ENCODE measurements at regions not wholly inside any gene's neighbourhood (a gene's known extent, or its start where the extent isn't known, plus 50 kb on each side); places are given as distances from the start of the nearest gene placed in this dataset.

GRCh38 chr4:134326866-134327265 lies 125.3 kb upstream of the PABPC4L start:
- ChIA-PET POLR2A (no interaction called here), CTCF (no interaction called here)
- FAIRE-seq: no peak
- intact Hi-C loops (cut with micrococcal nuclease) (no loop called here), dilution Hi-C loops (cut with MboI; ENCODE audit: extremely low pct_ligation_motif_present, low sequenced_read_pairs) (no loop called here)
- no peaks in the 10 kb centered on the region for H3K79me2 ChIP-seq (ENCODE audit: control insufficient read depth, insufficient read depth, low read length)
- no TSS peak for BruUV-seq (replicated peaks)
- H3K9me3 ChIP-seq (replicated peaks; ENCODE audit: control insufficient read depth, insufficient read depth, low read length): no peaks in the 10 kb centered on the region
- no peak overlapping the region for H3K4me3 ChIP-seq (replicated peaks in 1 of 3; ENCODE audit: insufficient read depth in 1 of 3, low read depth in 1 of 3, low read length in 3 of 3)
- H3K4me1 ChIP-seq (ENCODE audit: control insufficient read depth, extremely low read depth, insufficient read depth, low read length): no peaks in the 10 kb centered on the region
- H3K9me1 ChIP-seq (replicated peaks; ENCODE audit: control insufficient read depth, extremely low read depth, insufficient read depth, low read length): no peaks in the 10 kb centered on the region
- H3K27me3 ChIP-seq (ENCODE audit: control insufficient read depth in 2 of 2, insufficient read depth in 2 of 2, low read length in 2 of 2): no peaks in the 10 kb centered on the region
- H3K27ac ChIP-seq (ENCODE audit: insufficient read depth, low read depth, low read length): no peak overlapping the region
- H2AFZ ChIP-seq (ENCODE audit: low read depth, low read length): no peak overlapping the region
- no peaks in the 10 kb centered on the region for H4K20me1 ChIP-seq (replicated peaks; ENCODE audit: control insufficient read depth, extremely low read depth, insufficient read depth, low read length)
- no peaks in the 10 kb centered on the region for H3K36me3 ChIP-seq (ENCODE audit: control insufficient read depth in 2 of 2, extremely low read depth in 1 of 2, insufficient read depth in 2 of 2, low read length in 2 of 2)
- no peak for DNase-seq (ENCODE audit: low read depth, low spot score)
- no peak overlapping the region for H3K4me2 ChIP-seq (ENCODE audit: insufficient read depth, low read length)
- TF ChIP-seq JUN (IDR thresholded peaks at IDR 0.05; ENCODE audit: borderline replicate concordance, insufficient read depth, insufficient read length, low read depth) (no peak), POLR2AphosphoS5 (IDR thresholded peaks at IDR 0.05; ENCODE audit: insufficient read depth, low read depth, low read length) (no peak), MYC (IDR thresholded peaks at IDR 0.05; ENCODE audit: low read depth, low read length) (no peak), POLR2A (IDR thresholded peaks at IDR 0.05; ENCODE audit: low read depth, low read length) (no peak), GATA2 (IDR thresholded peaks at IDR 0.05; ENCODE audit: insufficient read depth, insufficient read length, low read depth, low read length) (no peak), MAX (IDR thresholded peaks at IDR 0.05; ENCODE audit: insufficient read depth, insufficient read length) (no peak), FOS (IDR thresholded peaks at IDR 0.05; ENCODE audit: borderline replicate concordance, insufficient read depth, low read length) (no peak), CTCF (IDR thresholded peaks at IDR 0.05; ENCODE audit: extremely low read depth in 1 of 2, insufficient read depth in 1 of 2, low read depth in 1 of 2, low read length in 2 of 2) (no peak), EZH2 (IDR thresholded peaks at IDR 0.05; ENCODE audit: borderline replicate concordance, low read depth, low read length, severe bottlenecking) (no peak)
- H3K9ac ChIP-seq (replicated peaks; ENCODE audit: extremely low read depth, insufficient read depth, low read length): no peak overlapping the region
